ENCODE measurements at regions not wholly inside any gene's neighbourhood (a gene's known extent, or its start where the extent isn't known, plus 50 kb on each side); places are given as distances from the start of the nearest gene placed in this dataset.

- H3K27me3 ChIP-seq (ENCODE audit: insufficient read depth, low read length): no peaks in the 10 kb centered on the region
- H3K9ac ChIP-seq (ENCODE audit: low read length): no peak overlapping the region
- no peak overlapping the region for H3K4me3 ChIP-seq (ENCODE audit: low read depth, low read length, poor library complexity, severe bottlenecking)
- no peak overlapping the region for H2AFZ ChIP-seq (ENCODE audit: low read length)
- no peak overlapping the region for H3K27ac ChIP-seq (ENCODE audit: low read depth, low read length, poor library complexity, severe bottlenecking)
- no peaks in the 10 kb centered on the region for H3K4me1 ChIP-seq (ENCODE audit: insufficient read depth, low read length, severe bottlenecking)
- H3K4me2 ChIP-seq (ENCODE audit: low read length): no peak overlapping the region
- H3K79me2 ChIP-seq (ENCODE audit: insufficient read depth, low read length): no peaks in the 10 kb centered on the region
- H4K20me1 ChIP-seq (ENCODE audit: insufficient read depth, low read length): no peaks in the 10 kb centered on the region
- no peaks in the 10 kb centered on the region for H3K9me2 ChIP-seq (ENCODE audit: low read depth, low read length)
- H3K9me3 ChIP-seq (ENCODE audit: low read length): no peaks in the 10 kb centered on the region
- no peaks in the 10 kb centered on the region for H3F3A ChIP-seq (ENCODE audit: insufficient read depth, low read length)
- H3K36me3 ChIP-seq (ENCODE audit: insufficient read depth, low read length): no peaks in the 10 kb centered on the region
- TF ChIP-seq EZH2 (IDR thresholded peaks at IDR 0.05; ENCODE audit: borderline replicate concordance, low read length) (no peak), CTCF (IDR thresholded peaks at IDR 0.05; ENCODE audit: low read length) (no peak)
These were observed 52.5 kb upstream of the ATP2B2 start for GRCh38 chr3:10557781-10558373.

- Histone ChIP-seq H3K36me3 (ENCODE audit: insufficient read depth, low read length) (no peaks in the 10 kb centered on the region), H3K27ac (ENCODE audit: low read depth, low read length, poor library complexity, severe bottlenecking) (no peak overlapping the region), H3K27me3 (ENCODE audit: insufficient read depth, low read length) (no peaks in the 10 kb centered on the region), H3K79me2 (ENCODE audit: insufficient read depth, low read length) (no peaks in the 10 kb centered on the region), H3K9ac (ENCODE audit: low read length) (no peak overlapping the region), H2AFZ (ENCODE audit: low read length) (no peak overlapping the region), H3K9me2 (ENCODE audit: low read depth, low read length) (no peaks in the 10 kb centered on the region), H3F3A (ENCODE audit: insufficient read depth, low read length) (no peaks in the 10 kb centered on the region), H3K4me3 (ENCODE audit: low read depth, low read length, poor library complexity, severe bottlenecking) (no peak overlapping the region), H3K4me1 (ENCODE audit: insufficient read depth, low read length, severe bottlenecking) (no peaks in the 10 kb centered on the region), H3K9me3 (ENCODE audit: low read length) (no peaks in the 10 kb centered on the region), H3K4me2 (ENCODE audit: low read length) (no peak overlapping the region), H4K20me1 (ENCODE audit: insufficient read depth, low read length) (no peaks in the 10 kb centered on the region)
- TF ChIP-seq CTCF (IDR thresholded peaks at IDR 0.05; ENCODE audit: low read length): no peak
- TF ChIP-seq EZH2 (IDR thresholded peaks at IDR 0.05; ENCODE audit: borderline replicate concordance, low read length): no peak
These were observed 53.4 kb upstream of the ATP2B2 start for GRCh38 chr3:10558736-10559135.

- Histone ChIP-seq H3K4me3 (ENCODE audit: low read depth, low read length, poor library complexity, severe bottlenecking) (no peak overlapping the region), H3K27ac (ENCODE audit: low read depth, low read length, poor library complexity, severe bottlenecking) (no peak overlapping the region), H3K79me2 (ENCODE audit: insufficient read depth, low read length) (no peaks in the 10 kb centered on the region), H3K4me1 (ENCODE audit: insufficient read depth, low read length, severe bottlenecking) (no peaks in the 10 kb centered on the region), H3K9ac (ENCODE audit: low read length) (no peak overlapping the region), H4K20me1 (ENCODE audit: insufficient read depth, low read length) (no peaks in the 10 kb centered on the region), H3K9me2 (ENCODE audit: low read depth, low read length) (no peaks in the 10 kb centered on the region), H2AFZ (ENCODE audit: low read length) (no peak overlapping the region), H3K9me3 (ENCODE audit: low read length) (no peaks in the 10 kb centered on the region), H3K36me3 (ENCODE audit: insufficient read depth, low read length) (no peaks in the 10 kb centered on the region), H3F3A (ENCODE audit: insufficient read depth, low read length) (no peaks in the 10 kb centered on the region), H3K27me3 (ENCODE audit: insufficient read depth, low read length) (no peaks in the 10 kb centered on the region), H3K4me2 (ENCODE audit: low read length) (no peak overlapping the region)
- TF ChIP-seq CTCF (IDR thresholded peaks at IDR 0.05; ENCODE audit: low read length): no peak
- no peak for TF ChIP-seq EZH2 (IDR thresholded peaks at IDR 0.05; ENCODE audit: borderline replicate concordance, low read length)
These were observed 54.9 kb upstream of the ATP2B2 start for GRCh38 chr3:10560060-10560861.

All from OCI-LY1 (cell line).